ENCODE measurements at regions not wholly inside any gene's neighbourhood (a gene's known extent, or its start where the extent isn't known, plus 50 kb on each side); places are given as distances from the start of the nearest gene placed in this dataset.

GRCh38 chr1:213936571-213936970 lies 51.2 kb upstream of the PROX1 start:
- H3K9me3 ChIP-seq (ENCODE audit: control insufficient read depth, low read length), result no peaks in the 10 kb centered on the region
- H3K36me3 ChIP-seq (ENCODE audit: control insufficient read depth, insufficient read depth, low read length, severe bottlenecking), result no peaks in the 10 kb centered on the region
- H3K27me3 ChIP-seq (replicated peaks; ENCODE audit: control insufficient read depth, insufficient read depth, low read length), result peaks cover 13% of the 10 kb centered on the region
- H3K9ac ChIP-seq (ENCODE audit: low read length), result no peak overlapping the region
- DNase-seq (ENCODE audit: low read depth), result no peak
- H3K4me1 ChIP-seq (ENCODE audit: control insufficient read depth, insufficient read depth, low read length), result peaks cover 2% of the 10 kb centered on the region
- no peak overlapping the region for H3K4me3 ChIP-seq (ENCODE audit: low read length)

Data from adipocyte (in vitro differentiated cells).